ENCODE measurements at regions not wholly inside any gene's neighbourhood (a gene's known extent, or its start where the extent isn't known, plus 50 kb on each side); places are given as distances from the start of the nearest gene placed in this dataset.
"Not testable (repeated sequence)": the region's sequence is repeated elsewhere in the genome, so short reads cannot be mapped to it uniquely, and the experiment has no call there.

- 78 to 89% (median 88%) methylated on average over 3 of the region's 3 CpGs for WGBS, 3 donors
- not testable (repeated sequence) for H3K27ac ChIP-seq (ENCODE audit: low read depth, low read length)
Observed at GRCh38 chr4:179378847-179379246, 1936.6 kb upstream of the AGA start.

- 78 to 87% (median 84%) methylated on average over 4 of the region's 4 CpGs for WGBS, 3 donors
- no peak overlapping the region for H3K27ac ChIP-seq (ENCODE audit: low read depth, low read length)
Observed at GRCh38 chr4:179392787-179393186, 1950.5 kb upstream of the AGA start.

GRCh38 chr4:179398414-179398813 lies 1956.2 kb upstream of the AGA start:
- H3K27ac ChIP-seq (ENCODE audit: low read depth, low read length): no peak overlapping the region
- WGBS, 3 donors: 42 to 49% (median 47%) methylated on average over 5 of the region's 5 CpGs

GRCh38 chr4:179399054-179399782 lies 1957.0 kb upstream of the AGA start:
- no peak overlapping the region for H3K27ac ChIP-seq (ENCODE audit: low read depth, low read length)

- H3K27ac ChIP-seq (ENCODE audit: low read depth, low read length): no peak overlapping the region
- 13 to 78% (median 65%) methylated on average over 1 of the region's 1 CpG for WGBS, 3 donors
Observed at GRCh38 chr4:179415037-179415846, 1973.0 kb upstream of the AGA start.

GRCh38 chr4:179415847-179416223 lies 1973.6 kb upstream of the AGA start:
- 18 to 75% (median 54%) methylated on average over 1 of the region's 1 CpG for WGBS, 3 donors
- no peak overlapping the region for H3K27ac ChIP-seq (ENCODE audit: low read depth, low read length)

GRCh38 chr4:179417357-179417756 lies 1975.1 kb upstream of the AGA start:
- no peak overlapping the region for H3K27ac ChIP-seq (ENCODE audit: low read depth, low read length)
- WGBS, 3 donors: 16 to 34% (median 16%) methylated on average over 2 of the region's 2 CpGs

GRCh38 chr4:179437962-179438361 lies 1995.7 kb upstream of the AGA start:
- WGBS, 3 donors: 67 to 85% (median 74%) methylated on average over 4 of the region's 4 CpGs
- H3K27ac ChIP-seq (ENCODE audit: low read depth, low read length): no peak overlapping the region

GRCh38 chr4:179441596-179441995 lies 1999.4 kb upstream of the AGA start:
- H3K27ac ChIP-seq (ENCODE audit: low read depth, low read length): no peak overlapping the region
- WGBS, 3 donors: 34 to 52% (median 51%) methylated on average over 1 of the region's 1 CpG

- 24 to 53% (median 51%) methylated on average over 2 of the region's 2 CpGs for WGBS, 3 donors
- H3K27ac ChIP-seq (ENCODE audit: low read depth, low read length): no peak overlapping the region
Observed at GRCh38 chr4:179447308-179447707, 2005.1 kb upstream of the AGA start.

- WGBS, 3 donors: 77 to 83% (median 79%) methylated on average over 8 of the region's 8 CpGs
- H3K27ac ChIP-seq (ENCODE audit: low read depth, low read length): no peak overlapping the region
Observed at GRCh38 chr4:179465131-179465797, 2023.0 kb upstream of the AGA start.

- no peak overlapping the region for H3K27ac ChIP-seq (ENCODE audit: low read depth, low read length)
- WGBS, 3 donors: 20 to 67% (median 51%) methylated on average over 1 of the region's 1 CpG
Observed at GRCh38 chr4:179467878-179468277, 2025.6 kb upstream of the AGA start.

- H3K27ac ChIP-seq (ENCODE audit: low read depth, low read length): no peak overlapping the region
Observed at GRCh38 chr4:179472164-179472563, 2029.9 kb upstream of the AGA start.

- H3K27ac ChIP-seq (ENCODE audit: low read depth, low read length): no peak overlapping the region
Observed at GRCh38 chr4:179478608-179479007, 2036.4 kb upstream of the AGA start.

- WGBS, 3 donors: 50 to 64% (median 55%) methylated on average over 3 of the region's 3 CpGs
- H3K27ac ChIP-seq (ENCODE audit: low read depth, low read length): no peak overlapping the region
Observed at GRCh38 chr4:179485781-179486180, 2043.5 kb upstream of the AGA start.

- WGBS, 3 donors: 66 to 84% (median 67%) methylated on average over 6 of the region's 6 CpGs
- no peak overlapping the region for H3K27ac ChIP-seq (ENCODE audit: low read depth, low read length)
Observed at GRCh38 chr4:179486570-179487335, 2044.5 kb upstream of the AGA start.

- 74 to 83% (median 82%) methylated on average over 3 of the region's 3 CpGs for WGBS, 3 donors
- no peak overlapping the region for H3K27ac ChIP-seq (ENCODE audit: low read depth, low read length)
Observed at GRCh38 chr4:179492260-179493080, 2050.2 kb upstream of the AGA start.

GRCh38 chr4:179503976-179504375 lies 2061.7 kb upstream of the AGA start:
- 69 to 89% (median 84%) methylated on average over 1 of the region's 1 CpG for WGBS, 3 donors
- no peak overlapping the region for H3K27ac ChIP-seq (ENCODE audit: low read depth, low read length)
